Cardiac fibroblast (primary cell): ENCODE measurements at regions not wholly inside any gene's neighbourhood (a gene's known extent, or its start where the extent isn't known, plus 50 kb on each side); places are given as distances from the start of the nearest gene placed in this dataset.
"Not testable (repeated sequence)": the region's sequence is repeated elsewhere in the genome, so short reads cannot be mapped to it uniquely, and the experiment has no call there.

Experiments
- DNase-seq, 2 donors: peaks; one replicate each; pipeline versions ENCODE4 v3.0.0 to v3.0.0-alpha.2; 2010; ENCODE audit warnings: low read depth in 2 of 2
- H3K4me3 ChIP-seq, 2 donors: replicated peaks in 1 of 2; 1 replicate in 1 of 2; 2 replicates in 1 of 2; pipeline ENCODE4 v1.5.1; 2011; ENCODE audit warnings: low read depth in 2 of 2, low read length in 2 of 2, mild to moderate bottlenecking in 2 of 2, moderate library complexity in 1 of 2
- TF ChIP-seq, protein P1 (sequence below): IDR thresholded peaks from one replicate; pipeline ENCODE4 v1.5.1; 2011; ENCODE audit warnings: low read depth, mild to moderate bottlenecking, low read length, inconsistent platforms

DNA sequence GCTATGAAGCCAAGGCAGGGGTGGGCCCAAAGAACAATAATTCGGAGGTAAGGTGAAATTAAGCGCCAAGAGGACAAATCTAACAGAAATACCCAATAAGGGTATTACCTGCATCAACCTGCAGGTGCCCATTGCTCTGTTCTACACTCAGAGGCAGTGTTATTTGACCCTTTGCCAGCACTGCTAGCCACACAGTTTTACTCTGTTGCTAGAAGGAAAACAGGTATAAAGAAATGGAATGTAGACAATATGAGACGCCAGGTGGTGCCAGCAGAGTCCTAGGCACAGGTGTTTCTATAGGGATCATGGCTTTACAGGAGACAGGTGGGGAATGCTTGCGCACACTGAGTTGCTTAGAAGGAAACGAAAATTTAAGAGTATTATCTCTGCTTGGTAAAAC lies 201.3 kb downstream of the HTR1A start:
- TF ChIP-seq, protein P1, sequence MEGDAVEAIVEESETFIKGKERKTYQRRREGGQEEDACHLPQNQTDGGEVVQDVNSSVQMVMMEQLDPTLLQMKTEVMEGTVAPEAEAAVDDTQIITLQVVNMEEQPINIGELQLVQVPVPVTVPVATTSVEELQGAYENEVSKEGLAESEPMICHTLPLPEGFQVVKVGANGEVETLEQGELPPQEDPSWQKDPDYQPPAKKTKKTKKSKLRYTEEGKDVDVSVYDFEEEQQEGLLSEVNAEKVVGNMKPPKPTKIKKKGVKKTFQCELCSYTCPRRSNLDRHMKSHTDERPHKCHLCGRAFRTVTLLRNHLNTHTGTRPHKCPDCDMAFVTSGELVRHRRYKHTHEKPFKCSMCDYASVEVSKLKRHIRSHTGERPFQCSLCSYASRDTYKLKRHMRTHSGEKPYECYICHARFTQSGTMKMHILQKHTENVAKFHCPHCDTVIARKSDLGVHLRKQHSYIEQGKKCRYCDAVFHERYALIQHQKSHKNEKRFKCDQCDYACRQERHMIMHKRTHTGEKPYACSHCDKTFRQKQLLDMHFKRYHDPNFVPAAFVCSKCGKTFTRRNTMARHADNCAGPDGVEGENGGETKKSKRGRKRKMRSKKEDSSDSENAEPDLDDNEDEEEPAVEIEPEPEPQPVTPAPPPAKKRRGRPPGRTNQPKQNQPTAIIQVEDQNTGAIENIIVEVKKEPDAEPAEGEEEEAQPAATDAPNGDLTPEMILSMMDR: no peak
- DNase-seq: no peak
- no peak overlapping the region for H3K4me3 ChIP-seq

DNA sequence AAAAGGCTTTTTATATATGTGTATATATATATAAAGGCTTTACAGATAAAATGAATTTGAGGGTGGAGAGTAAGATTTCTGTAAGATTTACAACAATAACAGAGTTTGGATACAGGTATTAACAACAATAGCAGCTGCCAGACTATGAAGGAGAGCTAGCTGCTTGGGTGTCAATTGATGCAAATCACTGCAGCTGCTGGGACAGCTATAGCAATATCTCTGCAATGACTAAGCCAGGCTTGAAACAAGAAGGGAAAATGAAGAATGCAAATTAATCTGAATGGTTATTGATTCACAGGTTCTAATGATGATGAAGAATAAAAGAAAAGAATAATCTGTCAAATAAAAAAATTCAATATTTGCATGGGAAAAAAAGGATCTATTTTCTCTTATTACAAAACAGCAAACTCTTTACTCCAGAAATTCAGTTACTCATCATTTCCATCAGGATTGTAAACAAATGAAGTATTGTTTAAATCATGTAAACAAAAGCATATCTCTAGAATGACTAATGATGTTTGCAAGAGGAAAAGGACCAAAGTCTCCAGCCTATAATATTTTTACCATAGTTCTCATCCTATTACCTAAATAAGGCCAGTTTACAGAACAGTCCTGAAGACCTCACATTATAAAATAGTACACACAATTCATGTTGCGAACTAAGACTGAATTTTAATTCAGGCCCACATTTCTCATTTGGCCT lies 219.0 kb downstream of the HTR1A start:
- DNase-seq: no peak
- TF ChIP-seq, protein P1: no peak
- H3K4me3 ChIP-seq: no peak overlapping the region

DNA sequence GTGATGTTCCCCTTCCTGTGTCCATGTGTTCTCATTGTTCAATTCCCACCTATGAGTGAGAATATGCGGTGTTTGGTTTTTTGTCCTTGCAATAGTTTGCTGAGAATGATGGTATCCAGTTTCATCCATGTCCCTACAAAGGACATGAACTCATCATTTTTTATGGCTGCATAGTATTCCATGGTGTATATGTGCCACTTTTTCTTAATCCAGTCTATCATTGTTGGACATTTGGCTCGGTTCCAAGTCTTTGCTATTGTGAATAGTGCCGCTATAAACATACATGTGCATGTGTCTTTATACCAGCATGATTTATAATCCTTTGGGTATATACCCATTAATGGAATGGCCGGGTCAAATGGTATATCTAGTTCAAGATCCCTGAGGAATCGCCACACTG lies 229.4 kb downstream of the HTR1A start:
- not testable (repeated sequence) for DNase-seq, H3K4me3 ChIP-seq

GRCh38 chr5:63727583-63727982 lies 234.7 kb downstream of the HTR1A start:
- no peak overlapping the region for H3K4me3 ChIP-seq
- TF ChIP-seq, protein P1: no peak
- DNase-seq: no peak

DNA sequence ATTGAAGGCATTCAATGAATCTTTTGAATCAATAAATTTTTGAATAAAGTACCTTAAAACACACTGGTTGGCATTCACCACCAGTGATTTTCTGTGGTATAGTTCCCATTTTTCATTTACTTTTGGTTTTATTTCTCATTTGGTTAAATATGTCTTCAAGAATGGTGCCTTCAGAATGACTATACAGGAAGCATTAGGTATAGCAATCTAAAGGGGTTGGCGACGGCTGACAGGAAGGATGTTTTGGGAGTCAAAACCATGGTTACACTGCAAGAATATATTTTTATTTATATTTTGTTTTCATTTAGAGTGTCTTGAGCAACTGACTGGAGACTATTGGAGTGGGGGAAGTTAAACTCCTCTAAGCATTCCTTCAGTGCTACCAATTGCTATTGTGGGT lies 235.7 kb downstream of the HTR1A start:
- no peak for DNase-seq
- TF ChIP-seq, protein P1: no peak
- no peak overlapping the region for H3K4me3 ChIP-seq

- no peak overlapping the region for H3K4me3 ChIP-seq
- DNase-seq: no peak
- TF ChIP-seq, protein P1: no peak
These were observed 243.1 kb downstream of the HTR1A start for GRCh38 chr5:63719147-63719546.

- H3K4me3 ChIP-seq: no peak overlapping the region
- TF ChIP-seq, protein P1: no peak
These were observed 262.0 kb downstream of the HTR1A start for GRCh38 chr5:63700241-63700640.

More at GRCh38 chr5:63700241-63700640, 262.0 kb downstream of the HTR1A start:
- DNase-seq: no peak
